Mesenchymal stem cell (in vitro differentiated cells and primary cell): ENCODE measurements at regions not wholly inside any gene's neighbourhood (a gene's known extent, or its start where the extent isn't known, plus 50 kb on each side); places are given as distances from the start of the nearest gene placed in this dataset.

Source experiments
- DNase-seq: peaks from one replicate; pipeline ENCODE4 v3.0.0-alpha.2; 2013
- H2AFZ ChIP-seq: one replicate; pipeline ENCODE4 v1.6.1; 2013; ENCODE audit warnings: low read depth, mild to moderate bottlenecking, control low read depth, inconsistent platforms, low read length, moderate library complexity
- H2AK5ac ChIP-seq: 2 replicates; pipeline ENCODE4 v1.6.1; 2013; ENCODE audit warnings: low read length, moderate library complexity, mild to moderate bottlenecking, inconsistent platforms; ENCODE audit not compliant: severe bottlenecking
- H2BK120ac ChIP-seq: one replicate; pipeline ENCODE4 v1.6.1; 2013; ENCODE audit warnings: low read depth, mild to moderate bottlenecking, inconsistent platforms, low read length, moderate library complexity
- H2BK12ac ChIP-seq, 2 experiments: one replicate each; pipeline ENCODE4 v1.6.1; 2013; ENCODE audit warnings: inconsistent platforms in 2 of 2, low read length in 2 of 2, mild to moderate bottlenecking in 2 of 2, moderate library complexity in 2 of 2, control low read depth in 1 of 2
- H2BK15ac ChIP-seq: one replicate; pipeline ENCODE4 v1.6.1; 2013; ENCODE audit warnings: mild to moderate bottlenecking, low read depth, inconsistent platforms; ENCODE audit not compliant: poor library complexity, severe bottlenecking
- H2BK5ac ChIP-seq: 2 replicates; pipeline ENCODE4 v1.6.1; 2013; ENCODE audit warnings: low read depth, mild to moderate bottlenecking, low read length, control low read depth, inconsistent platforms; ENCODE audit not compliant: poor library complexity, severe bottlenecking
- H3K14ac ChIP-seq, 2 experiments: one replicate each; pipeline ENCODE4 v1.6.1; 2013; ENCODE audit warnings: inconsistent platforms in 2 of 2, low read length in 2 of 2, control low read depth in 1 of 2, mild to moderate bottlenecking in 1 of 2, moderate library complexity in 1 of 2
- H3K18ac ChIP-seq, 2 experiments: one replicate each; pipeline ENCODE4 v1.6.1; 2013; ENCODE audit warnings: inconsistent platforms in 2 of 2, low read length in 2 of 2, control low read depth in 1 of 2, low read depth in 1 of 2, mild to moderate bottlenecking in 1 of 2
- H3K23ac ChIP-seq, 2 experiments: one replicate each; pipeline ENCODE4 v1.6.1; 2013; ENCODE audit warnings: inconsistent platforms in 2 of 2, low read length in 2 of 2, mild to moderate bottlenecking in 2 of 2, moderate library complexity in 2 of 2, control low read depth in 1 of 2
- H3K27ac ChIP-seq: 2 replicates; pipeline ENCODE4 v1.5.1; 2013; ENCODE audit warnings: mild to moderate bottlenecking, moderate library complexity, low read length, control low read depth, inconsistent platforms; ENCODE audit not compliant: poor library complexity, severe bottlenecking
- H3K27me3 ChIP-seq, 2 experiments: 2 replicates each; pipeline versions ENCODE4 v1.6.1 to v1.7.0; 2013; ENCODE audit warnings: low read length in 2 of 2, mild to moderate bottlenecking in 2 of 2, moderate library complexity in 2 of 2, control low read depth in 1 of 2, inconsistent platforms in 1 of 2; ENCODE audit not compliant: control insufficient read depth in 1 of 2, insufficient read depth in 1 of 2
- H3K36me3 ChIP-seq, 2 experiments: 2 replicates each; pipeline versions ENCODE4 v1.6.1 to v1.7.0; 2013; ENCODE audit warnings: low read length in 2 of 2, control low read depth in 1 of 2, inconsistent platforms in 1 of 2, low read depth in 1 of 2, mild to moderate bottlenecking in 1 of 2; ENCODE audit not compliant: insufficient read depth in 2 of 2, control insufficient read depth in 1 of 2
- H3K4ac ChIP-seq, 2 experiments: one replicate each; pipeline ENCODE4 v1.6.1; 2013; ENCODE audit warnings: inconsistent platforms in 2 of 2, low read length in 2 of 2, mild to moderate bottlenecking in 2 of 2, moderate library complexity in 2 of 2, control low read depth in 1 of 2, low read depth in 1 of 2
- H3K4me1 ChIP-seq: 2 replicates; pipeline ENCODE4 v1.6.1; 2013; ENCODE audit warnings: low read depth, low read length, control low read depth; ENCODE audit not compliant: control insufficient read depth, insufficient read depth
- H3K4me2 ChIP-seq: 2 replicates; pipeline ENCODE4 v1.6.1; 2013; ENCODE audit warnings: low read length, mild to moderate bottlenecking, inconsistent platforms; ENCODE audit not compliant: poor library complexity, severe bottlenecking
- H3K4me3 ChIP-seq, 2 experiments: 2 replicates each; pipeline versions ENCODE4 v1.5.1 to v1.7.0; 2013; ENCODE audit warnings: low read length in 2 of 2, mild to moderate bottlenecking in 2 of 2, control low read depth in 1 of 2, low read depth in 1 of 2; ENCODE audit not compliant: insufficient read depth in 1 of 2
- H3K79me1 ChIP-seq: replicated peaks from 2 replicates; pipeline ENCODE4 v1.6.1; 2013; ENCODE audit warnings: mild to moderate bottlenecking, control low read depth, low read length, inconsistent platforms; ENCODE audit not compliant: poor library complexity, severe bottlenecking
- H3K9ac ChIP-seq: 2 replicates; pipeline ENCODE4 v1.7.0; 2013; ENCODE audit warnings: mild to moderate bottlenecking, low read length, moderate library complexity
- H3K9me3 ChIP-seq: 2 replicates; pipeline ENCODE4 v1.7.0; 2013; ENCODE audit warnings: mild to moderate bottlenecking, low read length; ENCODE audit not compliant: control insufficient read depth
- H4K8ac ChIP-seq: one replicate; pipeline ENCODE4 v1.6.1; 2013; ENCODE audit warnings: inconsistent platforms, mild to moderate bottlenecking, low read length, moderate library complexity
- H4K91ac ChIP-seq: one replicate; pipeline ENCODE4 v1.6.1; 2013; ENCODE audit warnings: mild to moderate bottlenecking, low read length, inconsistent platforms
- WGBS: methylation state at CpG from one replicate; pipeline ENCODE4 v1.1.7; 2013; ENCODE audit warnings: mixed read lengths; 5-methylcytosine and 5-hydroxymethylcytosine counted together

DNA sequence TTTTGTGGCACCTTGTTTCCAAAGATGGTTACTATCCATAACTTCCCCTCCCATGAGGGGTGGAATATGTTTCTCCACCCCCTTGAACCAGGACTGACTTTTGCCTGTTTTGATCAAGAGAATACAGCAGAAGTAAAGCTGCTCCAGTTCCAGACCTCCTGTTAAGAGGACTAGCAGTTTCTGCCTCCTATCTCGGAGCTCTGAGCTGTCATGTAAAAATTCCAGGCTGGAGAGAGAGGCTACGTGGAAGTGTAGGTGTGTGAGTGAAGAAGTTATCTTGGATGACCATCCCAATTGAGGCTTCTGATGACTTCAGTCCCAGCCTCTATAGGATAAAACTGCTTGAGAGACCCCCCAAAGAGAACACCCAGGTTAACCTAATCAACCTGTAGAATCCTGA lies 511.7 kb upstream of the IMPG1 start:
- H3K79me1 ChIP-seq, result no peaks in the 10 kb centered on the region
- H2AFZ ChIP-seq, result no peak overlapping the region
- H3K4me1 ChIP-seq, result no peaks in the 10 kb centered on the region
- 45% methylated on average over 1 of the region's 2 CpGs for WGBS
- H2BK12ac ChIP-seq, result no peak overlapping the region
- H4K8ac ChIP-seq, result no peak overlapping the region
- no peak overlapping the region for H2AK5ac ChIP-seq
- no peak overlapping the region for H3K9ac ChIP-seq
- no peak for DNase-seq
- no peak overlapping the region for H3K4me2 ChIP-seq
- no peak overlapping the region for H2BK120ac ChIP-seq
- H3K9me3 ChIP-seq, result no peaks in the 10 kb centered on the region
- H3K4me3 ChIP-seq, result no peak overlapping the region
- H4K91ac ChIP-seq, result no peak overlapping the region
- no peak overlapping the region for H3K4ac ChIP-seq
- H3K27me3 ChIP-seq, result no peaks in the 10 kb centered on the region
- H2BK15ac ChIP-seq, result no peak overlapping the region
- H3K36me3 ChIP-seq, result no peaks in the 10 kb centered on the region
- no peak overlapping the region for H3K27ac ChIP-seq
- no peak overlapping the region for H2BK5ac ChIP-seq
- no peak overlapping the region for H3K23ac ChIP-seq
- no peak overlapping the region for H3K18ac ChIP-seq
- no peak overlapping the region for H3K14ac ChIP-seq

DNA sequence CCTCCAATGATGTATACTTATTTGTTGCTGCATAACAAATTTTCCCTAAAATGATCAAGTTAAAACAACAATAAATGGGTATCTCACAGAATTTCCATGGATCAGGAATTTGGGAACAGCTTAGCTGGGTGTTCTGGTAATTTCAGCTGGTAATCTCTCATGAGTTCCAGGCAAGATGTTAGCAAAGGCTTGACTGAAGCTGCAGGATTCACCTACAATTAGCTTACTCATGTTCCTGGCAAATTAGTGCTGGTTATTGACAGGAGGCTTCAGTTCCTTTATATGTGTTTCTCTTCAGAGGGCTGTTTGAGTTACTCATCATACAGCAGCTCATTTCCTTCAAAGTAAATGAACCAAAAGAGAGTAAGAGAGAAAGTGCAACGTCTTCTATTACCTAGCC lies 506.3 kb upstream of the IMPG1 start:
- H3K18ac ChIP-seq, result no peak overlapping the region
- no peaks in the 10 kb centered on the region for H3K9me3 ChIP-seq
- H3K4me1 ChIP-seq, result no peaks in the 10 kb centered on the region
- no peak overlapping the region for H2AK5ac ChIP-seq
- H4K91ac ChIP-seq, result no peak overlapping the region
- no peak overlapping the region for H3K4me2 ChIP-seq
- H3K4me3 ChIP-seq, result no peak overlapping the region
- no peak overlapping the region for H2BK12ac ChIP-seq
- WGBS, result 29% methylated on average over 1 of the region's 1 CpG
- no peak overlapping the region for H2BK15ac ChIP-seq
- H3K14ac ChIP-seq, result no peak overlapping the region
- no peaks in the 10 kb centered on the region for H3K36me3 ChIP-seq
- no peak overlapping the region for H2BK120ac ChIP-seq
- H2BK5ac ChIP-seq, result no peak overlapping the region
- H3K9ac ChIP-seq, result no peak overlapping the region
- no peak overlapping the region for H3K23ac ChIP-seq
- no peak overlapping the region for H3K4ac ChIP-seq
- no peaks in the 10 kb centered on the region for H3K79me1 ChIP-seq
- no peak overlapping the region for H3K27ac ChIP-seq
- H2AFZ ChIP-seq, result no peak overlapping the region
- no peak overlapping the region for H4K8ac ChIP-seq
- H3K27me3 ChIP-seq, result no peaks in the 10 kb centered on the region
- DNase-seq, result no peak

DNA sequence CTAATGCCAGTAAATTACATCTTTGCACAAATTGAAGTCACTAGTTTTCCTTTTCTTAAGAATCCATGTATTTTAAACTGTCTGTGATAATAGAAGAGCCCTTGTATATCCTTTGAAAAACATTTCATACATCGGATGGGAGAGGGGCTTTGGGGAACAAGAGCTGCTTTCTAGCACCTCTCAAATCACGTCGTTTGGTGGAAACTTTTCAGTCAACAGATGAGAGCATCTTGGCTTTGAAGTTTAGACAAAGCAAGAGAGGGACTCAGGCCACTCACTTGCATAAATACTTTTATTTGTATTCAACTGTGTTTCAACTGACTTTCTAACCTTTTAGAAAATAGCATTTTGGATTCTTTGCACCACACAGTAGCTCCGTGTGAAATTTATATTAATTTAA lies 502.3 kb upstream of the IMPG1 start:
- H3K4me2 ChIP-seq, result no peak overlapping the region
- H2BK15ac ChIP-seq, result no peak overlapping the region
- no peaks in the 10 kb centered on the region for H3K36me3 ChIP-seq
- no peaks in the 10 kb centered on the region for H3K27me3 ChIP-seq
- no peak overlapping the region for H3K27ac ChIP-seq
- H4K91ac ChIP-seq, result no peak overlapping the region
- H2BK120ac ChIP-seq, result no peak overlapping the region
- H3K4me1 ChIP-seq, result no peaks in the 10 kb centered on the region
- no peak for DNase-seq
- no peak overlapping the region for H3K18ac ChIP-seq
- H3K23ac ChIP-seq, result no peak overlapping the region
- no peak overlapping the region for H2BK12ac ChIP-seq
- no peak overlapping the region for H3K4ac ChIP-seq
- no peak overlapping the region for H4K8ac ChIP-seq
- no peak overlapping the region for H3K4me3 ChIP-seq
- WGBS, result 47% methylated on average over 3 of the region's 4 CpGs
- H2BK5ac ChIP-seq, result no peak overlapping the region
- no peaks in the 10 kb centered on the region for H3K79me1 ChIP-seq
- no peaks in the 10 kb centered on the region for H3K9me3 ChIP-seq
- H2AK5ac ChIP-seq, result no peak overlapping the region
- no peak overlapping the region for H2AFZ ChIP-seq
- no peak overlapping the region for H3K9ac ChIP-seq
- no peak overlapping the region for H3K14ac ChIP-seq

DNA sequence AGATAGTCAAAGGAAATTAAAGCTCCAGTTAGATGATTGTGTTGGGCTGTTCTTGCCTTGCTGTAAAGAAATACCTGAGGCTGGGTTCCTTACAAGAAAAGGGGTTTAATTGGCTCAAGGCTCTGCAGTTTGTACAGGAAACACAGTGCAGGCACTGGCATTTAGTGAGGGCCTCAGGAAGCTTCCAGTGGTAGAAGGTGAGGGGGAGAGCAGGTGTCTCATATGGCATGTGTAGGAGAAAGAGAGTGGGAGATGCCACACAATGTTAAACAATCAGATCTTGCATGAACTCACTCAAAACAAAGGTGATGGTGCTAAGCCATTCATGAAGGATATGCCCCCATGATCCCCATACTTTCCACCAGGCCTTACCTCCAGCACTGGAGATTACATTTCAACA lies 493.5 kb upstream of the IMPG1 start:
- Histone ChIP-seq H3K27ac (no peak overlapping the region), H2BK15ac (no peak overlapping the region), H3K4ac (no peak overlapping the region), H3K4me3 (no peak overlapping the region), H3K27me3 (no peaks in the 10 kb centered on the region), H3K23ac (no peak overlapping the region), H2AK5ac (no peak overlapping the region), H3K18ac (no peak overlapping the region), H3K9me3 (peaks cover 11% of the 10 kb centered on the region), H3K4me2 (no peak overlapping the region), H2BK120ac (no peak overlapping the region), H3K79me1 (no peaks in the 10 kb centered on the region), H3K4me1 (no peaks in the 10 kb centered on the region), H2BK5ac (no peak overlapping the region), H3K14ac (no peak overlapping the region), H3K9ac (no peak overlapping the region), H2AFZ (no peak overlapping the region), H3K36me3 (no peaks in the 10 kb centered on the region), H2BK12ac (no peak overlapping the region), H4K8ac (no peak overlapping the region), H4K91ac (no peak overlapping the region)
- DNase-seq, result no peak
